Esophagus muscularis mucosa (tissue), 3 donors: ENCODE measurements at regions not wholly inside any gene's neighbourhood (a gene's known extent, or its start where the extent isn't known, plus 50 kb on each side); places are given as distances from the start of the nearest gene placed in this dataset.

Experiments
- CTCF ChIP-seq, 3 experiments: fragments of 200-600 bp in 2 of 3; fragments of 450-650 bp in 1 of 3; sonication (generic) in 2 of 3; IDR thresholded peaks; one replicate each; pipeline ENCODE4 v1.5.1; 2017 to 2019; ENCODE audit warnings: antibody characterized with exemption in 3 of 3, mild to moderate bottlenecking in 2 of 3, moderate library complexity in 1 of 3
- POLR2A ChIP-seq: fragments of 450-650 bp; IDR thresholded peaks from one replicate; pipeline ENCODE4 v1.6.1; 2017; ENCODE audit warnings: antibody characterized with exemption, moderate library complexity, mild to moderate bottlenecking, low read depth
- POLR2AphosphoS5 ChIP-seq, 2 donors: sonication (generic); formaldehyde crosslinking; IDR thresholded peaks; one replicate each; pipeline ENCODE4 v1.6.1; 2017; ENCODE audit warnings: antibody characterized with exemption in 2 of 2

GRCh38 chr3:145906301-145906700, 254.7 kb downstream of the PLOD2 start:
- TF ChIP-seq POLR2A (no peak), POLR2AphosphoS5 (IDR thresholded peaks at IDR 0.05) (no peak), CTCF (IDR thresholded peaks at IDR 0.05) (no peak)
